ENCODE measurements at regions not wholly inside any gene's neighbourhood (a gene's known extent, or its start where the extent isn't known, plus 50 kb on each side); places are given as distances from the start of the nearest gene placed in this dataset.
"Not testable (repeated sequence)": the region's sequence is repeated elsewhere in the genome, so short reads cannot be mapped to it uniquely, and the experiment has no call there.

DNA sequence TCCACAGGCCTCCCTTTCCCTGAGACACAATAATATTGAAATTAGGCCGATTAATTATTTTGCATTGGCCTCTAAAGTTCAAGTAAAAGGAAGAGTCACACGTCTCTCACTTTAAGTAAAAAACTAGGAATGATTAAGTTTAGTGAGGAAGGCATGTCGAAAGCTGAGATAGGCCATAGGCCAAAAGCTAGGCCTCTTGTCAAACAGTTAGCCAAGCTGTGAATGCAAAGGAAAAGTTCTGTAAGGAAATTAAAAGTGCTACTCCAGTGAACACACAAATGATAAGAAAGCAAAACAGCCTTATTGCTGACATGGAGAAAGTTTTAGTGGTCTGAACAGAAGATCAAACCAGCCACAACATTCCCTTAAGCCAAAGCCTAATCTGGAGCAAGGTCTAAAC, 91.4 kb upstream of the ZC3H11B start:
- TF ChIP-seq, protein P1, sequence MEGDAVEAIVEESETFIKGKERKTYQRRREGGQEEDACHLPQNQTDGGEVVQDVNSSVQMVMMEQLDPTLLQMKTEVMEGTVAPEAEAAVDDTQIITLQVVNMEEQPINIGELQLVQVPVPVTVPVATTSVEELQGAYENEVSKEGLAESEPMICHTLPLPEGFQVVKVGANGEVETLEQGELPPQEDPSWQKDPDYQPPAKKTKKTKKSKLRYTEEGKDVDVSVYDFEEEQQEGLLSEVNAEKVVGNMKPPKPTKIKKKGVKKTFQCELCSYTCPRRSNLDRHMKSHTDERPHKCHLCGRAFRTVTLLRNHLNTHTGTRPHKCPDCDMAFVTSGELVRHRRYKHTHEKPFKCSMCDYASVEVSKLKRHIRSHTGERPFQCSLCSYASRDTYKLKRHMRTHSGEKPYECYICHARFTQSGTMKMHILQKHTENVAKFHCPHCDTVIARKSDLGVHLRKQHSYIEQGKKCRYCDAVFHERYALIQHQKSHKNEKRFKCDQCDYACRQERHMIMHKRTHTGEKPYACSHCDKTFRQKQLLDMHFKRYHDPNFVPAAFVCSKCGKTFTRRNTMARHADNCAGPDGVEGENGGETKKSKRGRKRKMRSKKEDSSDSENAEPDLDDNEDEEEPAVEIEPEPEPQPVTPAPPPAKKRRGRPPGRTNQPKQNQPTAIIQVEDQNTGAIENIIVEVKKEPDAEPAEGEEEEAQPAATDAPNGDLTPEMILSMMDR (IDR thresholded peaks at IDR 0.05; ENCODE audit: insufficient read depth, low read length, poor library complexity, severe bottlenecking), result not testable (repeated sequence)
- TF ChIP-seq EZH2phosphoT487 (conservative IDR thresholded peaks at IDR 0.05; ENCODE audit: low read length), result not testable (repeated sequence)
